RCC 7860 (cell line): ENCODE measurements at regions not wholly inside any gene's neighbourhood (a gene's known extent, or its start where the extent isn't known, plus 50 kb on each side); places are given as distances from the start of the nearest gene placed in this dataset.
"Not testable (repeated sequence)": the region's sequence is repeated elsewhere in the genome, so short reads cannot be mapped to it uniquely, and the experiment has no call there.

ENCODE experiments used
- DNase-seq: peaks from one replicate; pipeline ENCODE4 v3.0.0-alpha.2; 2015; ENCODE audit warnings: low spot score
- FAIRE-seq: peaks from 2 replicates; lab custom pipeline; 2012; peaks lifted over from hg19 to GRCh38; lab: Jason Lieb, UNC

GRCh38 chr17:27090450-27091042 lies 203.4 kb upstream of the WSB1 start:
- DNase-seq, FAIRE-seq: not testable (repeated sequence)

DNA sequence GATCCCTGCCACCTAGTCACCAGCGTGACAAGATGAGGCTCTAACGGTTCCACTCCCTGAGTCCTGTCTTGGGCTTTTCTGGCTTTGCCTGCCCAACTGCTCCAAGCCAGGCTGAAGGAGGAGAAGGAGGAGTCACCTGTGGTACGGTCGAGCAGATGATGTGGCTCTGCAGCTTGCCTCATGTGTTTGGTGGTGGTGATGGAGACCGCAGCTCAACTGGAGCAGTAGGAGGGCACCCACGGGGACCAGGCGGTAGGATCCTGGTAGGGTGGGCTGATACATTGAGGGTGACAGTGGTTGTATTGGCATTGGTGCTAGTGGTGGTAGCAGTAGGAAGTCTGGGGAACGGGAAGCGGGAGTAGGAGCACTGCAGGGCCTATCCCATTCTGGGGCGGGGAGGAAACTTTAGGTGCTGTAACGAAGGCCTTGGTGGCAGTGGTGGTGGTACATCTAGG lies 202.8 kb upstream of the WSB1 start:
- FAIRE-seq (no peak), DNase-seq (no peak)

DNA sequence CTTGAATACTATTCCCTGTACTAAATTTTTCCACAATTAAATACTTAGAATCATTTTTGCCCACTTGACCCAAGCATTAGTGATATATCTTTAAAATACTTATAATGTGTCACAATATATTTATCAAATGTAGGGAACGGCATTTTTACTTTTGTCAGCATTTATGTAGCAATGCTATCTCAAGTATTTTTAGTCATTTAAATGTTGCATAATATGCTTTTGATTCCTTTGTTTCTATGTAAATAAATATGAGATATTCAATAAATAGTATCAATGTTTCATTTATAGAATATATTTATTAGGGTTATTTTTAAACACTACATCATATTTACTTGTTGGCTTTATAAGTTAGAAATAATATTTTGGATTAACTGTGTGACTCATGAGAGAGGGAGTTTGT lies 199.7 kb upstream of the WSB1 start:
- not testable (repeated sequence) for DNase-seq
- FAIRE-seq, result peak; percentile 15

- not testable (repeated sequence) for FAIRE-seq, DNase-seq
These were observed 198.1 kb upstream of the WSB1 start for GRCh38 chr17:27095821-27096220.

DNA sequence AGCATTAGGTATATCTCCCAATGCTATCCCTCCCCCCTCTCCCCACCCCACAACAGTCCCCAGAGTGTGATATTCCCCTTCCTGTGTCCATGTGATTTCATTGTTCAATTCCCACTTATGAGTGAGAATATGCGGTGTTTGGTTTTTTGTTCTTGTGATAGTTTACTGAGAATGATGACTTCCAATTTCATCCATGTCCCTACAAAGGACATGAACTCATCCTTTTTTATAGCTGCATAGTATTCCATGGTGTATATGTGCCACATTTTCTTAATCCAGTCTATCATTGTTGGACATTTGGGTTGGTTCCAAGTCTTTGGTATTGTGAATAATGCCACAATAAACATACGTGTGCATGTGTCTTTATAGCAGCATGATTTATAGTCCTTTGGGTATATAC lies 194.6 kb upstream of the WSB1 start:
- FAIRE-seq, DNase-seq: not testable (repeated sequence)

DNA sequence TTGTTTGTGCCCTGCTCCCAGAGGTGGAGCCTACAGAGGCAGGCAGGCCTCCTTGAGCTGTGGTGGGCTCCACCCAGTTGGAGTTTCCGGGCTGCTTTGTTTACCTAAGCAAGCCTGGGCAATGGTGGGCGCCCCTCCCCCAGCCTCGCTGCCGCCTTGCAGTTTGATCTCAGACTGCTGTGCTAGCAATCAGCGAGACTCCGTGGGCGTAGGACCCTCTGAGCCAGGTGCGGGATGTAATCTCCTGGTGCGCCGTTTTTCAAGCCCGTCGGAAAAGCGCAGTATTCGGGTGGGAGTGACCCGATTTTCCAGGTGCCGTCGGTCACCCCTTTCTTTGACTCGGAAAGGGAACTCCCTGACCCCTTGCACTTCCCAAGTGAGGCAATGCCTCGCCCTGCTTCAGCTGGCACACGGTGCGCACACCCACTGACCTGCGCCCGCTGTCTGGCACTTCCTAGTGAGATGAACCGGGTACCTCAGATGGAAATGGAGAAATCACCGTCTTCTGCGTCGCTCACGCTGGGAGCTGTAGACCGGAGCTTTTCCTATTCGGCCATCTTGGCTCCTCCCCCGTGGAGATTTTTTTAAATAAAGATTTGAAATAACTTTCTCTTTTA lies 189.2 kb upstream of the WSB1 start:
- not testable (repeated sequence) for FAIRE-seq, DNase-seq

DNA sequence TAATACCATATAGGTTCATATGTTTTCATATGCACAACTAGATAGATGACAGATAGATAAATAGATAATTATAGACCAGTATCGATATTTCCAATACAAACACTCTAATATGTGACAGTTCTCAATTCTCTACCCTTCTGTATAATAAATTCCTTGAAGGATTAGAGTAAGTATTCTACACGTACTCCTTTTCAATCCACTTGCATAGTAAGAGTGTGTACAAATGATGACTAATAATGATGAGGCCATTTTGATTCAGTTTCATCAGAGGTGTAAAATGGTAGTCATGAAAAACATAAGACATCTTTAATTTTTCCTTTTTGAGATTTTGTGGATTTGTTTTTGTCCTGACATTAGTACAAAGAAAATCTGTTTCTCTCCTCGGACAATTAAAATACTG lies 188.3 kb upstream of the WSB1 start:
- FAIRE-seq (no peak), DNase-seq (no peak)

GRCh38 chr17:27106347-27106981 lies 187.4 kb upstream of the WSB1 start:
- no peak for FAIRE-seq
- no peak for DNase-seq

GRCh38 chr17:27106982-27107360 lies 186.9 kb upstream of the WSB1 start:
- DNase-seq (no peak), FAIRE-seq (no peak)

- not testable (repeated sequence) for DNase-seq, FAIRE-seq
These were observed 186.3 kb upstream of the WSB1 start for GRCh38 chr17:27107386-27108328.

GRCh38 chr17:27109346-27109745 lies 184.6 kb upstream of the WSB1 start:
- DNase-seq (no peak), FAIRE-seq (no peak)

GRCh38 chr17:27153005-27153404 lies 140.9 kb upstream of the WSB1 start:
- no peak for DNase-seq

GRCh38 chr17:27155866-27156265 lies 138.0 kb upstream of the WSB1 start:
- DNase-seq (no peak), FAIRE-seq (no peak)

More at GRCh38 chr17:27153005-27153404, 140.9 kb upstream of the WSB1 start:
- no peak for FAIRE-seq

- DNase-seq, result no peak
- no peak for FAIRE-seq
These were observed 136.6 kb upstream of the WSB1 start for GRCh38 chr17:27157297-27157696.

DNA sequence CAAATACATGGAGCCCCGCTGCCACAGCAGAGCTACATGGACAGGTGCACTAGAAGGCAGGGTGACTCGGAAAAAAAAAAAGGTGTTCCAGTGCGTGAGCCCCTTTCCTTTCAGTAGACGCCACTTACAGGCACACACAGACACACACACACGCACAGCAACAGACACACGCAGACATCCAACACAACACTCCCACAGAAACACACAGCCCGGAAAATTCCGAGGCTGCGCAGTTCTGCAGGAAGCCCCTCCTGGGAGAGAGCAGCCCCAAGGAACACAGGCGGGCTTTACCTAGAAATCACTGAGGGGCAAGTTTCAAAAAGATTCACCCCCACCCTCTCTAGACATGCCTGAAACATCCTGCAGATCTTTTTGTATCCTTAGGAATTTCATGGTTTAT lies 136.0 kb upstream of the WSB1 start:
- FAIRE-seq (no peak), DNase-seq (no peak)

DNA sequence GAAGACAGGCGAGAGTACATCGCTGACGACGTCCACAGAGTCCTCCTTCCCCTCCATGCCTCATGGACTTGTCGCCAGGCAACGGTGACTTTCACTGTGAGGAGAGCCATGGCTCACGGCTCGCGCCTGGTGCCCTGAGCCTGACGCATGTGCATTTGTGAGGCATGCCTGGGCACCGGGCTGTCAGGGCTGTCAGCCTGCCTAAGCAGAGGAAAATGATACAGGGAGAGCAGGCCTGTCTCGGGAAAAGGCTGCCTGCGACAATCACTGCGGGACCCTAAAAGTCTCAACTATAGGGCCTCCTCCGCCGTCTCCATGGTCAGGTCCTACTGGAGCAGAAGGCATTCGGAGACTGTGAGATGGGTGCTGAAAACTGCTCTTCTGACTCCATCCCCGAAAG lies 135.5 kb upstream of the WSB1 start:
- DNase-seq (no peak), FAIRE-seq (no peak)

GRCh38 chr17:27180322-27180721 lies 113.6 kb upstream of the WSB1 start:
- no peak for FAIRE-seq
- DNase-seq, result no peak

GRCh38 chr17:27181379-27181925 lies 112.5 kb upstream of the WSB1 start:
- not testable (repeated sequence) for FAIRE-seq, DNase-seq

DNA sequence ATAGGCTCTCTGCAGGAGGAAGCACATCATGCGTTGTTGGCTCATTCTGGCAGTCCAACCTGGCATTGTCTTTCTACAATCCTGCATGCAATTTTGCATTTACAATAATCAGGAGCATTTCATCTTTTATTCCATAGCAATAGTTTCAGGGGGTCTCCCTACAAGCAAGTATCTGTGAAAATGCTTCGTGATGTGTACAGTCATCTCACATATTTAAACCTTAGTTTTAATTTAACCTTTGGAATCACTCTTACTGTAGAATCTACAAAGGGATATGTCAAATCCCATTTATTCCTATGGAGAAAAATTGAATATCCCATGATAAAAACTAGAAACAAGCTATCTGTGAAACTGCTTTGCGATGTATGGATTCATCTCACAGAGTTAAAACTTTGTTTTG lies 112.0 kb upstream of the WSB1 start:
- no peak for FAIRE-seq
- DNase-seq, result no peak

GRCh38 chr17:27197505-27197904 lies 96.4 kb upstream of the WSB1 start:
- FAIRE-seq, DNase-seq: not testable (repeated sequence)

GRCh38 chr17:27199948-27200347 lies 94.0 kb upstream of the WSB1 start:
- FAIRE-seq, result no peak
- DNase-seq, result no peak
